Mesenchymal stem cell (in vitro differentiated cells and primary cell): ENCODE measurements at regions not wholly inside any gene's neighbourhood (a gene's known extent, or its start where the extent isn't known, plus 50 kb on each side); places are given as distances from the start of the nearest gene placed in this dataset.

Experiments
- DNase-seq: peaks from one replicate; pipeline ENCODE4 v3.0.0-alpha.2; 2013
- H2AFZ ChIP-seq: one replicate; pipeline ENCODE4 v1.6.1; 2013; ENCODE audit warnings: low read depth, mild to moderate bottlenecking, control low read depth, inconsistent platforms, low read length, moderate library complexity
- H2AK5ac ChIP-seq: 2 replicates; pipeline ENCODE4 v1.6.1; 2013; ENCODE audit warnings: low read length, moderate library complexity, mild to moderate bottlenecking, inconsistent platforms; ENCODE audit not compliant: severe bottlenecking
- H2BK120ac ChIP-seq: one replicate; pipeline ENCODE4 v1.6.1; 2013; ENCODE audit warnings: low read depth, mild to moderate bottlenecking, inconsistent platforms, low read length, moderate library complexity
- H2BK12ac ChIP-seq, 2 experiments: one replicate each; pipeline ENCODE4 v1.6.1; 2013; ENCODE audit warnings: inconsistent platforms in 2 of 2, low read length in 2 of 2, mild to moderate bottlenecking in 2 of 2, moderate library complexity in 2 of 2, control low read depth in 1 of 2
- H2BK15ac ChIP-seq: one replicate; pipeline ENCODE4 v1.6.1; 2013; ENCODE audit warnings: mild to moderate bottlenecking, low read depth, inconsistent platforms; ENCODE audit not compliant: poor library complexity, severe bottlenecking
- H2BK5ac ChIP-seq: 2 replicates; pipeline ENCODE4 v1.6.1; 2013; ENCODE audit warnings: low read depth, mild to moderate bottlenecking, low read length, control low read depth, inconsistent platforms; ENCODE audit not compliant: poor library complexity, severe bottlenecking
- H3K14ac ChIP-seq, 2 experiments: one replicate each; pipeline ENCODE4 v1.6.1; 2013; ENCODE audit warnings: inconsistent platforms in 2 of 2, low read length in 2 of 2, control low read depth in 1 of 2, mild to moderate bottlenecking in 1 of 2, moderate library complexity in 1 of 2
- H3K18ac ChIP-seq, 2 experiments: one replicate each; pipeline ENCODE4 v1.6.1; 2013; ENCODE audit warnings: inconsistent platforms in 2 of 2, low read length in 2 of 2, control low read depth in 1 of 2, low read depth in 1 of 2, mild to moderate bottlenecking in 1 of 2
- H3K23ac ChIP-seq, 2 experiments: one replicate each; pipeline ENCODE4 v1.6.1; 2013; ENCODE audit warnings: inconsistent platforms in 2 of 2, low read length in 2 of 2, mild to moderate bottlenecking in 2 of 2, moderate library complexity in 2 of 2, control low read depth in 1 of 2
- H3K27ac ChIP-seq: 2 replicates; pipeline ENCODE4 v1.5.1; 2013; ENCODE audit warnings: mild to moderate bottlenecking, moderate library complexity, low read length, control low read depth, inconsistent platforms; ENCODE audit not compliant: poor library complexity, severe bottlenecking
- H3K27me3 ChIP-seq, 2 experiments: 2 replicates each; pipeline versions ENCODE4 v1.6.1 to v1.7.0; 2013; ENCODE audit warnings: low read length in 2 of 2, mild to moderate bottlenecking in 2 of 2, moderate library complexity in 2 of 2, control low read depth in 1 of 2, inconsistent platforms in 1 of 2; ENCODE audit not compliant: control insufficient read depth in 1 of 2, insufficient read depth in 1 of 2
- H3K36me3 ChIP-seq, 2 experiments: 2 replicates each; pipeline versions ENCODE4 v1.6.1 to v1.7.0; 2013; ENCODE audit warnings: low read length in 2 of 2, control low read depth in 1 of 2, inconsistent platforms in 1 of 2, low read depth in 1 of 2, mild to moderate bottlenecking in 1 of 2; ENCODE audit not compliant: insufficient read depth in 2 of 2, control insufficient read depth in 1 of 2
- H3K4ac ChIP-seq, 2 experiments: one replicate each; pipeline ENCODE4 v1.6.1; 2013; ENCODE audit warnings: inconsistent platforms in 2 of 2, low read length in 2 of 2, mild to moderate bottlenecking in 2 of 2, moderate library complexity in 2 of 2, control low read depth in 1 of 2, low read depth in 1 of 2
- H3K4me1 ChIP-seq: 2 replicates; pipeline ENCODE4 v1.6.1; 2013; ENCODE audit warnings: low read depth, low read length, control low read depth; ENCODE audit not compliant: control insufficient read depth, insufficient read depth
- H3K4me2 ChIP-seq: 2 replicates; pipeline ENCODE4 v1.6.1; 2013; ENCODE audit warnings: low read length, mild to moderate bottlenecking, inconsistent platforms; ENCODE audit not compliant: poor library complexity, severe bottlenecking
- H3K4me3 ChIP-seq, 2 experiments: 2 replicates each; pipeline versions ENCODE4 v1.5.1 to v1.7.0; 2013; ENCODE audit warnings: low read length in 2 of 2, mild to moderate bottlenecking in 2 of 2, control low read depth in 1 of 2, low read depth in 1 of 2; ENCODE audit not compliant: insufficient read depth in 1 of 2
- H3K79me1 ChIP-seq: replicated peaks from 2 replicates; pipeline ENCODE4 v1.6.1; 2013; ENCODE audit warnings: mild to moderate bottlenecking, control low read depth, low read length, inconsistent platforms; ENCODE audit not compliant: poor library complexity, severe bottlenecking
- H3K9ac ChIP-seq: 2 replicates; pipeline ENCODE4 v1.7.0; 2013; ENCODE audit warnings: mild to moderate bottlenecking, low read length, moderate library complexity
- H3K9me3 ChIP-seq: 2 replicates; pipeline ENCODE4 v1.7.0; 2013; ENCODE audit warnings: mild to moderate bottlenecking, low read length; ENCODE audit not compliant: control insufficient read depth
- H4K8ac ChIP-seq: one replicate; pipeline ENCODE4 v1.6.1; 2013; ENCODE audit warnings: inconsistent platforms, mild to moderate bottlenecking, low read length, moderate library complexity
- H4K91ac ChIP-seq: one replicate; pipeline ENCODE4 v1.6.1; 2013; ENCODE audit warnings: mild to moderate bottlenecking, low read length, inconsistent platforms
- WGBS: methylation state at CpG from one replicate; pipeline ENCODE4 v1.1.7; 2013; ENCODE audit warnings: mixed read lengths; 5-methylcytosine and 5-hydroxymethylcytosine counted together

GRCh38 chr1:13983393-13983792 lies 283.4 kb downstream of the PRDM2 start:
- Histone ChIP-seq H4K91ac (no peak overlapping the region), H3K4me1 (no peaks in the 10 kb centered on the region), H2AK5ac (no peak overlapping the region), H2BK5ac (no peak overlapping the region), H2BK15ac (no peak overlapping the region), H2BK120ac (no peak overlapping the region), H3K4me2 (no peak overlapping the region), H3K27me3 (no peaks in the 10 kb centered on the region), H3K18ac (no peak overlapping the region), H3K4ac (no peak overlapping the region), H4K8ac (no peak overlapping the region), H3K36me3 (no peaks in the 10 kb centered on the region), H2BK12ac (no peak overlapping the region), H3K9ac (no peak overlapping the region), H3K14ac (no peak overlapping the region), H3K9me3 (peaks cover 3% of the 10 kb centered on the region), H3K4me3 (no peak overlapping the region), H3K23ac (no peak overlapping the region), H3K79me1 (no peaks in the 10 kb centered on the region), H3K27ac (no peak overlapping the region), H2AFZ (no peak overlapping the region)
- DNase-seq = no peak
- 88% methylated on average over 16 of the region's 17 CpGs for WGBS

GRCh38 chr1:13990939-13991338 lies 291.0 kb downstream of the PRDM2 start:
- no peak overlapping the region for H2BK15ac ChIP-seq
- no peak overlapping the region for H3K14ac ChIP-seq
- H3K4ac ChIP-seq = no peak overlapping the region
- H3K4me2 ChIP-seq = no peak overlapping the region
- no peak overlapping the region for H2BK5ac ChIP-seq
- H3K4me3 ChIP-seq = no peak overlapping the region
- no peak overlapping the region for H2BK12ac ChIP-seq
- DNase-seq = no peak
- no peak overlapping the region for H3K23ac ChIP-seq
- no peak overlapping the region for H3K27ac ChIP-seq
- H3K4me1 ChIP-seq = no peaks in the 10 kb centered on the region
- no peak overlapping the region for H3K9ac ChIP-seq
- peaks cover 3% of the 10 kb centered on the region for H3K9me3 ChIP-seq
- no peak overlapping the region for H2BK120ac ChIP-seq
- no peak overlapping the region for H3K18ac ChIP-seq
- H4K8ac ChIP-seq = no peak overlapping the region
- H4K91ac ChIP-seq = no peak overlapping the region
- H3K27me3 ChIP-seq = no peaks in the 10 kb centered on the region
- H3K36me3 ChIP-seq = no peaks in the 10 kb centered on the region
- no peak overlapping the region for H2AFZ ChIP-seq
- H3K79me1 ChIP-seq = no peaks in the 10 kb centered on the region
- H2AK5ac ChIP-seq = no peak overlapping the region
- WGBS = 68% methylated on average over 5 of the region's 5 CpGs

- Histone ChIP-seq H2BK5ac (no peak overlapping the region), H4K91ac (no peak overlapping the region), H4K8ac (no peak overlapping the region), H2BK12ac (no peak overlapping the region), H2BK120ac (no peak overlapping the region), H2AK5ac (no peak overlapping the region), H3K4me1 (no peaks in the 10 kb centered on the region), H3K36me3 (no peaks in the 10 kb centered on the region), H3K4me3 (no peak overlapping the region), H3K23ac (no peak overlapping the region), H3K9me3 (peaks cover 2% of the 10 kb centered on the region), H3K27me3 (no peaks in the 10 kb centered on the region), H3K14ac (no peak overlapping the region), H3K18ac (no peak overlapping the region), H3K9ac (peak overlapping the region; percentile 61), H2AFZ (no peak overlapping the region), H3K4ac (no peak overlapping the region), H2BK15ac (no peak overlapping the region), H3K79me1 (no peaks in the 10 kb centered on the region), H3K27ac (no peak overlapping the region), H3K4me2 (no peak overlapping the region)
- 54% methylated on average over 4 of the region's 5 CpGs for WGBS
- DNase-seq = no peak
These were observed 292.7 kb downstream of the PRDM2 start for GRCh38 chr1:13992489-13993285.

GRCh38 chr1:13994386-13994785 lies 294.4 kb downstream of the PRDM2 start:
- no peak overlapping the region for H4K91ac ChIP-seq
- no peak overlapping the region for H3K23ac ChIP-seq
- H2AK5ac ChIP-seq = no peak overlapping the region
- H3K27ac ChIP-seq = no peak overlapping the region
- H3K14ac ChIP-seq = no peak overlapping the region
- no peaks in the 10 kb centered on the region for H3K79me1 ChIP-seq
- no peak overlapping the region for H2BK5ac ChIP-seq
- no peak overlapping the region for H2BK120ac ChIP-seq
- no peaks in the 10 kb centered on the region for H3K27me3 ChIP-seq
- H3K18ac ChIP-seq = no peak overlapping the region
- H3K9me3 ChIP-seq = peaks cover 5% of the 10 kb centered on the region
- H3K4me1 ChIP-seq = no peaks in the 10 kb centered on the region
- no peak overlapping the region for H2AFZ ChIP-seq
- no peak overlapping the region for H2BK15ac ChIP-seq
- no peak overlapping the region for H2BK12ac ChIP-seq
- 31% methylated on average over 1 of the region's 1 CpG for WGBS
- no peaks in the 10 kb centered on the region for H3K36me3 ChIP-seq
- no peak overlapping the region for H3K4me3 ChIP-seq
- no peak for DNase-seq
- H3K9ac ChIP-seq = no peak overlapping the region
- no peak overlapping the region for H4K8ac ChIP-seq
- H3K4ac ChIP-seq = no peak overlapping the region
- H3K4me2 ChIP-seq = no peak overlapping the region
